ENCODE measurements at regions not wholly inside any gene's neighbourhood (a gene's known extent, or its start where the extent isn't known, plus 50 kb on each side); places are given as distances from the start of the nearest gene placed in this dataset.

DNA sequence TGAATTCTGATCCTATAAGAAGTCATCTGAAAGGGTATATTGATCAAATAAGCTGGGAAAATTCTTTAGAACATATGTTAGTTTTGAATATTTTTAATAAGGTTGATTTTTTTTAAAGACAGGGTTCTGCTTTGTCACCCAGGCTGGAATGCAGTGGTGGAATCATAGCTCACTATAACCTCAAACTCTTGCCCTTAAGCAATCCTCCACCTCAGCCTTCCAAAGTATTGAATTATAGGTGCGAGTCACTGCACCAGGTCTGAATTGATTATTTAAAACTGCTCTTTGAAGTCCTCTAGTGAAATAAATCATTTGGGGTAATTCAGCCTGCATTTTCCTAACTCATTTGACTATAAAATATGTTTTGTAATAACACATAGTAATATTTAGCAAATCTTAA, 812.3 kb downstream of the PDHA2 start:
- TF ChIP-seq TCF12 (IDR thresholded peaks at IDR 0.05; ENCODE audit: low read depth) (no peak), FOXM1 (IDR thresholded peaks at IDR 0.05; ENCODE audit: borderline replicate concordance, low read depth) (no peak), YY1 (IDR thresholded peaks at IDR 0.05; ENCODE audit: low read depth) (no peak), ZBTB7A (IDR thresholded peaks at IDR 0.05; ENCODE audit: low read depth) (no peak), EGR1 (IDR thresholded peaks at IDR 0.05) (no peak), RAD21 (IDR thresholded peaks at IDR 0.05; ENCODE audit: low read depth) (no peak), CREB1 (IDR thresholded peaks at IDR 0.05; ENCODE audit: low read depth) (no peak), CEBPB (IDR thresholded peaks at IDR 0.05) (no peak), EP300 (IDR thresholded peaks at IDR 0.05; ENCODE audit: borderline replicate concordance) (no peak), TAF1 (IDR thresholded peaks at IDR 0.05; ENCODE audit: low read depth) (no peak), TEAD4 (IDR thresholded peaks at IDR 0.05) (no peak)
- TF ChIP-seq, protein P1, sequence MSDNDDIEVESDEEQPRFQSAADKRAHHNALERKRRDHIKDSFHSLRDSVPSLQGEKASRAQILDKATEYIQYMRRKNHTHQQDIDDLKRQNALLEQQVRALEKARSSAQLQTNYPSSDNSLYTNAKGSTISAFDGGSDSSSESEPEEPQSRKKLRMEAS (IDR thresholded peaks at IDR 0.05), result no peak
- TF ChIP-seq, protein P2, sequence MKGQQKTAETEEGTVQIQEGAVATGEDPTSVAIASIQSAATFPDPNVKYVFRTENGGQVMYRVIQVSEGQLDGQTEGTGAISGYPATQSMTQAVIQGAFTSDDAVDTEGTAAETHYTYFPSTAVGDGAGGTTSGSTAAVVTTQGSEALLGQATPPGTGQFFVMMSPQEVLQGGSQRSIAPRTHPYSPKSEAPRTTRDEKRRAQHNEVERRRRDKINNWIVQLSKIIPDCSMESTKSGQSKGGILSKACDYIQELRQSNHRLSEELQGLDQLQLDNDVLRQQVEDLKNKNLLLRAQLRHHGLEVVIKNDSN (IDR thresholded peaks at IDR 0.05), result no peak
- TF ChIP-seq, protein P3, sequence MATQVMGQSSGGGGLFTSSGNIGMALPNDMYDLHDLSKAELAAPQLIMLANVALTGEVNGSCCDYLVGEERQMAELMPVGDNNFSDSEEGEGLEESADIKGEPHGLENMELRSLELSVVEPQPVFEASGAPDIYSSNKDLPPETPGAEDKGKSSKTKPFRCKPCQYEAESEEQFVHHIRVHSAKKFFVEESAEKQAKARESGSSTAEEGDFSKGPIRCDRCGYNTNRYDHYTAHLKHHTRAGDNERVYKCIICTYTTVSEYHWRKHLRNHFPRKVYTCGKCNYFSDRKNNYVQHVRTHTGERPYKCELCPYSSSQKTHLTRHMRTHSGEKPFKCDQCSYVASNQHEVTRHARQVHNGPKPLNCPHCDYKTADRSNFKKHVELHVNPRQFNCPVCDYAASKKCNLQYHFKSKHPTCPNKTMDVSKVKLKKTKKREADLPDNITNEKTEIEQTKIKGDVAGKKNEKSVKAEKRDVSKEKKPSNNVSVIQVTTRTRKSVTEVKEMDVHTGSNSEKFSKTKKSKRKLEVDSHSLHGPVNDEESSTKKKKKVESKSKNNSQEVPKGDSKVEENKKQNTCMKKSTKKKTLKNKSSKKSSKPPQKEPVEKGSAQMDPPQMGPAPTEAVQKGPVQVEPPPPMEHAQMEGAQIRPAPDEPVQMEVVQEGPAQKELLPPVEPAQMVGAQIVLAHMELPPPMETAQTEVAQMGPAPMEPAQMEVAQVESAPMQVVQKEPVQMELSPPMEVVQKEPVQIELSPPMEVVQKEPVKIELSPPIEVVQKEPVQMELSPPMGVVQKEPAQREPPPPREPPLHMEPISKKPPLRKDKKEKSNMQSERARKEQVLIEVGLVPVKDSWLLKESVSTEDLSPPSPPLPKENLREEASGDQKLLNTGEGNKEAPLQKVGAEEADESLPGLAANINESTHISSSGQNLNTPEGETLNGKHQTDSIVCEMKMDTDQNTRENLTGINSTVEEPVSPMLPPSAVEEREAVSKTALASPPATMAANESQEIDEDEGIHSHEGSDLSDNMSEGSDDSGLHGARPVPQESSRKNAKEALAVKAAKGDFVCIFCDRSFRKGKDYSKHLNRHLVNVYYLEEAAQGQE (IDR thresholded peaks at IDR 0.05; ENCODE audit: low read depth), result no peak

Measured in Ishikawa (cell line).